GM23248 (cell line): ENCODE measurements at regions not wholly inside any gene's neighbourhood (a gene's known extent, or its start where the extent isn't known, plus 50 kb on each side); places are given as distances from the start of the nearest gene placed in this dataset.
A peak's percentile ranks its signal among the peaks of the same experiment; 100 is the strongest.
"Not testable (repeated sequence)": the region's sequence is repeated elsewhere in the genome, so short reads cannot be mapped to it uniquely, and the experiment has no call there.

Experiments
- DNase-seq: peaks from one replicate; pipeline ENCODE4 v3.0.0-alpha.2; 2015
- H2AFZ ChIP-seq: fragments of 200-600 bp; sonication (generic); 2 replicates; pipeline ENCODE4 v1.6.1; 2016; ENCODE audit warnings: antibody characterized with exemption
- H3F3A ChIP-seq: fragments of 200-600 bp; sonication (generic); 2 replicates; pipeline ENCODE4 v1.6.1; 2016; ENCODE audit warnings: mild to moderate bottlenecking, antibody characterized with exemption, mixed run types; ENCODE audit not compliant: insufficient read depth
- H3K27ac ChIP-seq: fragments of 200-600 bp; sonication (generic); 2 replicates; pipeline ENCODE4 v1.5.1; 2016; ENCODE audit warnings: mild to moderate bottlenecking
- H3K27me3 ChIP-seq: fragments of 200-600 bp; sonication (generic); replicated peaks from 2 replicates; pipeline ENCODE4 v1.6.1; 2016; ENCODE audit warnings: mild to moderate bottlenecking; ENCODE audit not compliant: insufficient read depth
- H3K36me3 ChIP-seq: fragments of 200-600 bp; sonication (generic); 2 replicates; pipeline ENCODE4 v1.6.1; 2016; ENCODE audit warnings: low read depth, mild to moderate bottlenecking
- H3K4me1 ChIP-seq: fragments of 200-600 bp; sonication (generic); 2 replicates; pipeline ENCODE4 v1.6.1; 2016; ENCODE audit warnings: mild to moderate bottlenecking; ENCODE audit not compliant: insufficient read depth
- H3K4me2 ChIP-seq: fragments of 200-600 bp; sonication (generic); one replicate; pipeline ENCODE4 v1.6.1; 2016; ENCODE audit warnings: mild to moderate bottlenecking; ENCODE audit not compliant: unreplicated experiment
- H3K4me3 ChIP-seq: fragments of 200-600 bp; sonication (generic); 2 replicates; pipeline ENCODE4 v1.5.1; 2016; ENCODE audit warnings: mild to moderate bottlenecking
- H3K79me2 ChIP-seq: fragments of 200-600 bp; sonication (generic); 2 replicates; pipeline ENCODE4 v1.6.1; 2016; ENCODE audit warnings: mild to moderate bottlenecking; ENCODE audit not compliant: insufficient read depth
- H3K9ac ChIP-seq: fragments of 200-600 bp; sonication (generic); 2 replicates; pipeline ENCODE4 v1.6.1; 2016; ENCODE audit warnings: mild to moderate bottlenecking
- H3K9me2 ChIP-seq: fragments of 200-600 bp; sonication (generic); 2 replicates; pipeline ENCODE4 v1.6.1; 2016; ENCODE audit warnings: mixed run types, mild to moderate bottlenecking, moderate library complexity; ENCODE audit not compliant: insufficient read depth
- H3K9me3 ChIP-seq: fragments of 200-600 bp; sonication (generic); one replicate; pipeline ENCODE4 v1.6.1; 2017; ENCODE audit warnings: low read depth
- H4K20me1 ChIP-seq: fragments of 200-600 bp; sonication (generic); 2 replicates; pipeline ENCODE4 v1.6.0; 2016; ENCODE audit not compliant: insufficient read depth
- WGBS, 2 experiments: methylation state at CpG; one replicate each; pipeline ENCODE4 v1.1.6; 2015 to 2017; ENCODE audit warnings: low lambda C conversion rate in 2 of 2, low coverage in 1 of 2; ENCODE audit errors: missing lambda C conversion rate in 2 of 2; 5-methylcytosine and 5-hydroxymethylcytosine counted together
- in situ Hi-C: fragments of 300-500 bp; cut with MboI; formaldehyde crosslinking; loops from 2 replicates; pipeline ENCODE4 v1.15.0; 2020

GRCh38 chr10:47711428-47711827 is 52.0 kb downstream of the SYT15B start:
- H3K27ac ChIP-seq, H3K4me1 ChIP-seq, H3K4me3 ChIP-seq, H3K36me3 ChIP-seq, H3K4me2 ChIP-seq, H3K9me2 ChIP-seq, H3K79me2 ChIP-seq, H3K9ac ChIP-seq, H3K27me3 ChIP-seq, H4K20me1 ChIP-seq, DNase-seq, in situ Hi-C loops, H3F3A ChIP-seq, H3K9me3 ChIP-seq, H2AFZ ChIP-seq: not testable (repeated sequence)

GRCh38 chr10:47710443-47710842 is 52.9 kb downstream of the SYT15B start:
- H3K9me2 ChIP-seq, H3K27me3 ChIP-seq, in situ Hi-C loops, H3K4me2 ChIP-seq, H3K36me3 ChIP-seq, DNase-seq, H3K27ac ChIP-seq, H3F3A ChIP-seq, H2AFZ ChIP-seq, H3K4me3 ChIP-seq, H3K79me2 ChIP-seq, H3K4me1 ChIP-seq, H3K9me3 ChIP-seq, H4K20me1 ChIP-seq, H3K9ac ChIP-seq: not testable (repeated sequence)
- 100% methylated on average over 1 of the region's 4 CpGs; no CpG with 5 or more reads in 1 of the 2 experiments for WGBS, 2 experiments

- H3K9me3 ChIP-seq, in situ Hi-C loops, H3K79me2 ChIP-seq, H3K27me3 ChIP-seq, H4K20me1 ChIP-seq, H3K4me1 ChIP-seq, H3F3A ChIP-seq, H3K9me2 ChIP-seq, H3K36me3 ChIP-seq: not testable (repeated sequence)
- peak; percentile 7 for DNase-seq
- 0% methylated on average over 1 to 7 of the region's 66 CpGs for WGBS, 2 experiments
- Histone ChIP-seq H3K4me3 (peak overlapping the region; percentile 71), H3K4me2 (peak overlapping the region; percentile 68), H2AFZ (peak overlapping the region; percentile 89), H3K9ac (peak overlapping the region; percentile 83), H3K27ac (peak overlapping the region; percentile 83)
Observed at GRCh38 chr10:47705698-47706414, 57.5 kb downstream of the SYT15B start.

GRCh38 chr10:47701285-47701684 is 62.1 kb downstream of the SYT15B start:
- in situ Hi-C loops, DNase-seq: not testable (repeated sequence)

GRCh38 chr10:47699854-47700253 is 63.5 kb downstream of the SYT15B start:
- H3K9me2 ChIP-seq, H3K4me3 ChIP-seq, H3K27me3 ChIP-seq, H3K36me3 ChIP-seq, H2AFZ ChIP-seq, H3K4me2 ChIP-seq, H3K9ac ChIP-seq, H4K20me1 ChIP-seq, H3K9me3 ChIP-seq, H3K79me2 ChIP-seq, in situ Hi-C loops, H3F3A ChIP-seq: not testable (repeated sequence)
- peak; percentile 38 for DNase-seq
- Histone ChIP-seq H3K27ac (0 out of 2 replicates have a peak overlapping the region, but pooled peaks have one; percentile 27), H3K4me1 (peaks cover 12% of the 10 kb centered on the region)

More at GRCh38 chr10:47701285-47701684, 62.1 kb downstream of the SYT15B start:
- H3K9me3 ChIP-seq, H3K79me2 ChIP-seq, H2AFZ ChIP-seq, H3F3A ChIP-seq, H3K27ac ChIP-seq, H3K36me3 ChIP-seq, H3K4me1 ChIP-seq, H3K4me3 ChIP-seq, H4K20me1 ChIP-seq, H3K4me2 ChIP-seq, H3K27me3 ChIP-seq, H3K9ac ChIP-seq, H3K9me2 ChIP-seq: not testable (repeated sequence)
- WGBS, 2 experiments = 75 to 85% methylated on average over 1 of the region's 1 CpG

- H3K27me3 ChIP-seq, H3K4me3 ChIP-seq, in situ Hi-C loops, H2AFZ ChIP-seq, DNase-seq, H3K9ac ChIP-seq, H3K36me3 ChIP-seq, H3F3A ChIP-seq, H4K20me1 ChIP-seq, H3K79me2 ChIP-seq, H3K9me3 ChIP-seq, H3K9me2 ChIP-seq: not testable (repeated sequence)
- WGBS, 2 experiments = 41 to 42% methylated on average over 1 of the region's 1 CpG
- peak overlapping the region; percentile 76 for H3K4me2 ChIP-seq
- peaks cover 12% of the 10 kb centered on the region for H3K4me1 ChIP-seq
- 0 out of 2 replicates have a peak overlapping the region, but pooled peaks have one; percentile 47 for H3K27ac ChIP-seq
Observed at GRCh38 chr10:47696170-47696569, 67.2 kb downstream of the SYT15B start.

- H3K27me3 ChIP-seq, H3K27ac ChIP-seq, in situ Hi-C loops, H3K9ac ChIP-seq, H3K9me2 ChIP-seq, H3K36me3 ChIP-seq, H3K79me2 ChIP-seq, H3K9me3 ChIP-seq, H3K4me3 ChIP-seq, H2AFZ ChIP-seq, DNase-seq, H4K20me1 ChIP-seq, H3F3A ChIP-seq, H3K4me2 ChIP-seq: not testable (repeated sequence)
- 93 to 95% methylated on average over 2 to 3 of the region's 3 CpGs for WGBS, 2 experiments
- H3K4me1 ChIP-seq = peaks cover 12% of the 10 kb centered on the region
Observed at GRCh38 chr10:47695149-47695548, 68.2 kb downstream of the SYT15B start.

GRCh38 chr10:47690304-47690703 is 73.1 kb downstream of the SYT15B start:
- H2AFZ ChIP-seq, H3K27me3 ChIP-seq, in situ Hi-C loops, H3F3A ChIP-seq, H3K9me3 ChIP-seq, H3K27ac ChIP-seq, H3K9me2 ChIP-seq, H3K36me3 ChIP-seq, H3K4me3 ChIP-seq, H3K4me2 ChIP-seq, H3K79me2 ChIP-seq, H3K4me1 ChIP-seq, H3K9ac ChIP-seq, DNase-seq, H4K20me1 ChIP-seq: not testable (repeated sequence)
- WGBS, 2 experiments = 42 to 49% methylated on average over 2 of the region's 6 CpGs
